SK-N-SH treated with all-trans-retinoic acid at 6 μM for 48 hours (cell line): ENCODE measurements at regions not wholly inside any gene's neighbourhood (a gene's known extent, or its start where the extent isn't known, plus 50 kb on each side); places are given as distances from the start of the nearest gene placed in this dataset.

Experiments used
- ATAC-seq: fragments of 200-7000 bp; cut with Tn5 transposase; 3 replicates; pipeline ENCODE4 v1.9.1; 2020; ENCODE audit warnings: mild to moderate bottlenecking, moderate library complexity
- ARNTL ChIP-seq: fragments of 450-650 bp; formaldehyde crosslinking; IDR thresholded peaks from 2 replicates; pipeline ENCODE4 v1.5.0; 2020; ENCODE audit warnings: low read depth, mild to moderate bottlenecking, moderate library complexity, borderline replicate concordance
- BACH2 ChIP-seq: fragments of 250-450 bp; sonication (Bioruptor Pico); IDR thresholded peaks from 2 replicates; pipeline ENCODE4 v1.9.0; 2021; ENCODE audit warnings: mild to moderate bottlenecking, borderline replicate concordance
- CSDC2 ChIP-seq: fragments of 250-450 bp; sonication (Bioruptor Pico); IDR thresholded peaks from 2 replicates; pipeline ENCODE4 v1.5.0; 2020; ENCODE audit warnings: mild to moderate bottlenecking, moderate library complexity
- ESRRG ChIP-seq: fragments of 250-450 bp; sonication (Bioruptor Pico); IDR thresholded peaks from 2 replicates; pipeline ENCODE4 v1.6.1; 2021; ENCODE audit warnings: mild to moderate bottlenecking
- GLIS3 ChIP-seq: fragments of 250-450 bp; sonication (Bioruptor Pico); IDR thresholded peaks from 2 replicates; pipeline ENCODE4 v1.5.0; 2020; ENCODE audit warnings: mild to moderate bottlenecking, moderate library complexity
- OSR1 ChIP-seq: fragments of 250-450 bp; sonication (Bioruptor Pico); IDR thresholded peaks from 2 replicates; pipeline ENCODE4 v1.8.0; 2022; ENCODE audit warnings: moderate library complexity, mild to moderate bottlenecking, inconsistent platforms
- PPARA ChIP-seq: fragments of 250-450 bp; sonication (Bioruptor Pico); IDR thresholded peaks from 2 replicates; pipeline ENCODE4 v1.5.0; 2020; ENCODE audit warnings: mild to moderate bottlenecking, borderline replicate concordance
- RARB ChIP-seq: fragments of 250-450 bp; sonication (Bioruptor Pico); IDR thresholded peaks from 2 replicates; pipeline ENCODE4 v1.8.0; 2021; ENCODE audit warnings: mild to moderate bottlenecking, moderate library complexity
- SNAI2 ChIP-seq: fragments of 250-450 bp; sonication (Bioruptor Pico); IDR thresholded peaks from 2 replicates; pipeline ENCODE4 v1.5.0; 2020; ENCODE audit warnings: mild to moderate bottlenecking, moderate library complexity
- TCF4 ChIP-seq: fragments of 250-450 bp; sonication (Bioruptor Pico); IDR thresholded peaks from 2 replicates; pipeline ENCODE4 v1.8.0; 2021; ENCODE audit warnings: mild to moderate bottlenecking, moderate library complexity, borderline replicate concordance
- TOX ChIP-seq: fragments of 250-450 bp; sonication (Bioruptor Pico); IDR thresholded peaks from 2 replicates; pipeline ENCODE4 v1.8.0; 2021; ENCODE audit warnings: mild to moderate bottlenecking, moderate library complexity, borderline replicate concordance
- ZC3H10 ChIP-seq: fragments of 250-450 bp; sonication (Bioruptor Pico); IDR thresholded peaks from 2 replicates; pipeline ENCODE4 v1.5.1; 2021; ENCODE audit warnings: mild to moderate bottlenecking, moderate library complexity
- ZFP3 ChIP-seq: fragments of 250-450 bp; sonication (Bioruptor Pico); IDR thresholded peaks from 2 replicates; pipeline ENCODE4 v1.5.0; 2020; ENCODE audit warnings: mild to moderate bottlenecking, moderate library complexity
- ZFP30 ChIP-seq: fragments of 450-650 bp; formaldehyde crosslinking; IDR thresholded peaks from 2 replicates; pipeline ENCODE4 v1.5.0; 2022; ENCODE audit warnings: mild to moderate bottlenecking, moderate library complexity
- ZNF565 ChIP-seq: fragments of 450-650 bp; formaldehyde crosslinking; conservative IDR thresholded peaks from 2 replicates; pipeline ENCODE4 v1.5.0; 2020; ENCODE audit warnings: low read depth, mild to moderate bottlenecking, moderate library complexity
- ZNF70 ChIP-seq: fragments of 450-650 bp; formaldehyde crosslinking; IDR thresholded peaks from 2 replicates; pipeline ENCODE4 v1.5.0; 2020; ENCODE audit warnings: mild to moderate bottlenecking, moderate library complexity
- ZNF8 ChIP-seq: fragments of 450-650 bp; formaldehyde crosslinking; IDR thresholded peaks from 2 replicates; pipeline ENCODE4 v1.5.0; 2020; ENCODE audit warnings: mild to moderate bottlenecking, moderate library complexity
- TF ChIP-seq, protein P1 (sequence below): fragments of 250-450 bp; sonication (Bioruptor Pico); IDR thresholded peaks from 2 replicates; pipeline ENCODE4 v1.8.0; 2021; ENCODE audit warnings: low read depth, mild to moderate bottlenecking, moderate library complexity, borderline replicate concordance
- TF ChIP-seq, protein P2 (sequence below): fragments of 250-450 bp; sonication (Bioruptor Pico); IDR thresholded peaks from 2 replicates; pipeline ENCODE4 v1.5.0; 2020; ENCODE audit warnings: mild to moderate bottlenecking, moderate library complexity
- TF ChIP-seq, protein P3 (sequence below): fragments of 250-450 bp; sonication (Bioruptor Pico); IDR thresholded peaks from 2 replicates; pipeline ENCODE4 v1.5.1; 2021; ENCODE audit warnings: mild to moderate bottlenecking, moderate library complexity
- TF ChIP-seq, protein P4 (sequence below): fragments of 250-450 bp; sonication (Bioruptor Pico); IDR thresholded peaks from 2 replicates; pipeline ENCODE4 v1.5.1; 2020; ENCODE audit warnings: low read depth, mild to moderate bottlenecking, moderate library complexity
- TF ChIP-seq, protein P5 (sequence below): fragments of 250-450 bp; sonication (Bioruptor Pico); IDR thresholded peaks from 2 replicates; pipeline ENCODE4 v1.8.0; 2020; ENCODE audit warnings: mild to moderate bottlenecking, moderate library complexity, borderline replicate concordance

DNA sequence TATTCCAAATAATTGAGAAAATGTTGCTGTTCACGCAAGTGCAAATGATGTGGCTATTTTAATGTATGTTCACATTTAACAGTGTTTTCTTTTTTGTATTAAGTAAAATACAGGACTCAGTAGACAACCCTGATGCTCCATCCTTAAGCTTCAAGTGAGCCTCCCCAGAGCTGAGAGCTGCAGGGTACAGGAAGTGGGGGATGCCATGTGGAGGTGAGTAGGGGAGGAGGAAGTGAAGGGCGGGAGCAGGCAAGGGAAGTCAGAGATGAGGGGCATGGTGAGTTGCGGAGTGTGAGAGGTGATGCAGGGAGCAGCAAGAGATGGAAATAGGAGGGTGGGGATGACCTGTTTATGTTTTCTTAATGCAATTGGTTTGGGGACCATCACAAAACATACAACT, 711.0 kb downstream of the UQCRFS1 start:
- TF ChIP-seq ZFP3 (CRISPR knock-in tag) = no peak
- no peak for TF ChIP-seq BACH2
- no peak for TF ChIP-seq RARB (CRISPR knock-in tag)
- TF ChIP-seq, protein P1, sequence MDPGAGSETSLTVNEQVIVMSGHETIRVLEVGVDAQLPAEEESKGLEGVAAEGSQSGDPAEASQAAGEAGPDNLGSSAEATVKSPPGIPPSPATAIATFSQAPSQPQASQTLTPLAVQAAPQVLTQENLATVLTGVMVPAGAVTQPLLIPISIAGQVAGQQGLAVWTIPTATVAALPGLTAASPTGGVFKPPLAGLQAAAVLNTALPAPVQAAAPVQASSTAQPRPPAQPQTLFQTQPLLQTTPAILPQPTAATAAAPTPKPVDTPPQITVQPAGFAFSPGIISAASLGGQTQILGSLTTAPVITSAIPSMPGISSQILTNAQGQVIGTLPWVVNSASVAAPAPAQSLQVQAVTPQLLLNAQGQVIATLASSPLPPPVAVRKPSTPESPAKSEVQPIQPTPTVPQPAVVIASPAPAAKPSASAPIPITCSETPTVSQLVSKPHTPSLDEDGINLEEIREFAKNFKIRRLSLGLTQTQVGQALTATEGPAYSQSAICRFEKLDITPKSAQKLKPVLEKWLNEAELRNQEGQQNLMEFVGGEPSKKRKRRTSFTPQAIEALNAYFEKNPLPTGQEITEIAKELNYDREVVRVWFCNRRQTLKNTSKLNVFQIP (CRISPR knock-in tag) = no peak
- TF ChIP-seq ESRRG = no peak
- no peak for TF ChIP-seq OSR1 (CRISPR knock-in tag)
- TF ChIP-seq, all 23 proteins: peak for 0
- no peak for ATAC-seq

DNA sequence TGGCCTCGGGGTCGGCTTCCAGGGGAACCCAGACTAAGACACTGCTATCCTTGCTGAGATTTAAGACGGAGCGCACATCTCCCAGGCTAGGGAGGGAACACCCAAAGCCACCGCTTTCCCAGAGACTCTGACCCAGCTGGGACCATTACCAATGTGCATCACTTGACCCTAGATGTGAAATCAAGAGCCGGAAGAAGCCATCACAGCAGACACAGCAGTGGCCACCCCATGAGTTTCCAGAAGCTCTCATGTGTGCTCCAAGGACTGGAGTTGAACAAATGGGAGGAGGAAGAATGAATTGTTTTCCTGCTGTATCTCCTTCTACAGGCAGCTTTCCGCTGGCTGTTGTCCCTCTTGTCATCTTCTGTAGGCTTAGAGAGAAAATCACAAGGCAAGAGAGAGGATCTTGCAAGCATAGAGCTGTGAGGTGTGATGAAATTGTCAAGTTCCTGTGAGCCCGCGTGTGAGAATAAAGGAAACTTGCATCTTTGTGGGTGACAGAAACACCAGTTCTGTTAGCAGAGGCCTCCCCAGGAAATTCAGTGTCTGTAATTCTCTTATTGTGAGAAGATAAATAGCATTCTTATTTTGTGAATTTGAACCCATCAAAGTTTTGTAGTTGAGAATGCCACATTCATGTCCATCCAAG, 711.8 kb downstream of the UQCRFS1 start:
- TF ChIP-seq ZFP3 (CRISPR knock-in tag) = no peak
- no peak for TF ChIP-seq TOX
- TF ChIP-seq, protein P2, sequence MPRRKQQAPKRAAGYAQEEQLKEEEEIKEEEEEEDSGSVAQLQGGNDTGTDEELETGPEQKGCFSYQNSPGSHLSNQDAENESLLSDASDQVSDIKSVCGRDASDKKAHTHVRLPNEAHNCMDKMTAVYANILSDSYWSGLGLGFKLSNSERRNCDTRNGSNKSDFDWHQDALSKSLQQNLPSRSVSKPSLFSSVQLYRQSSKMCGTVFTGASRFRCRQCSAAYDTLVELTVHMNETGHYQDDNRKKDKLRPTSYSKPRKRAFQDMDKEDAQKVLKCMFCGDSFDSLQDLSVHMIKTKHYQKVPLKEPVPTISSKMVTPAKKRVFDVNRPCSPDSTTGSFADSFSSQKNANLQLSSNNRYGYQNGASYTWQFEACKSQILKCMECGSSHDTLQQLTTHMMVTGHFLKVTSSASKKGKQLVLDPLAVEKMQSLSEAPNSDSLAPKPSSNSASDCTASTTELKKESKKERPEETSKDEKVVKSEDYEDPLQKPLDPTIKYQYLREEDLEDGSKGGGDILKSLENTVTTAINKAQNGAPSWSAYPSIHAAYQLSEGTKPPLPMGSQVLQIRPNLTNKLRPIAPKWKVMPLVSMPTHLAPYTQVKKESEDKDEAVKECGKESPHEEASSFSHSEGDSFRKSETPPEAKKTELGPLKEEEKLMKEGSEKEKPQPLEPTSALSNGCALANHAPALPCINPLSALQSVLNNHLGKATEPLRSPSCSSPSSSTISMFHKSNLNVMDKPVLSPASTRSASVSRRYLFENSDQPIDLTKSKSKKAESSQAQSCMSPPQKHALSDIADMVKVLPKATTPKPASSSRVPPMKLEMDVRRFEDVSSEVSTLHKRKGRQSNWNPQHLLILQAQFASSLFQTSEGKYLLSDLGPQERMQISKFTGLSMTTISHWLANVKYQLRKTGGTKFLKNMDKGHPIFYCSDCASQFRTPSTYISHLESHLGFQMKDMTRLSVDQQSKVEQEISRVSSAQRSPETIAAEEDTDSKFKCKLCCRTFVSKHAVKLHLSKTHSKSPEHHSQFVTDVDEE (CRISPR knock-in tag) = no peak
- TF ChIP-seq ARNTL (CRISPR knock-in tag) = no peak
- TF ChIP-seq PPARA (CRISPR knock-in tag) = no peak
- TF ChIP-seq, protein P3, sequence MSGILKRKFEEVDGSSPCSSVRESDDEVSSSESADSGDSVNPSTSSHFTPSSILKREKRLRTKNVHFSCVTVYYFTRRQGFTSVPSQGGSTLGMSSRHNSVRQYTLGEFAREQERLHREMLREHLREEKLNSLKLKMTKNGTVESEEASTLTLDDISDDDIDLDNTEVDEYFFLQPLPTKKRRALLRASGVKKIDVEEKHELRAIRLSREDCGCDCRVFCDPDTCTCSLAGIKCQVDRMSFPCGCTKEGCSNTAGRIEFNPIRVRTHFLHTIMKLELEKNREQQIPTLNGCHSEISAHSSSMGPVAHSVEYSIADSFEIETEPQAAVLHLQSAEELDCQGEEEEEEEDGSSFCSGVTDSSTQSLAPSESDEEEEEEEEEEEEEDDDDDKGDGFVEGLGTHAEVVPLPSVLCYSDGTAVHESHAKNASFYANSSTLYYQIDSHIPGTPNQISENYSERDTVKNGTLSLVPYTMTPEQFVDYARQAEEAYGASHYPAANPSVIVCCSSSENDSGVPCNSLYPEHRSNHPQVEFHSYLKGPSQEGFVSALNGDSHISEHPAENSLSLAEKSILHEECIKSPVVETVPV (CRISPR knock-in tag) = no peak
- TF ChIP-seq CSDC2 (CRISPR knock-in tag) = no peak
- TF ChIP-seq BACH2 = no peak
- no peak for ATAC-seq

DNA sequence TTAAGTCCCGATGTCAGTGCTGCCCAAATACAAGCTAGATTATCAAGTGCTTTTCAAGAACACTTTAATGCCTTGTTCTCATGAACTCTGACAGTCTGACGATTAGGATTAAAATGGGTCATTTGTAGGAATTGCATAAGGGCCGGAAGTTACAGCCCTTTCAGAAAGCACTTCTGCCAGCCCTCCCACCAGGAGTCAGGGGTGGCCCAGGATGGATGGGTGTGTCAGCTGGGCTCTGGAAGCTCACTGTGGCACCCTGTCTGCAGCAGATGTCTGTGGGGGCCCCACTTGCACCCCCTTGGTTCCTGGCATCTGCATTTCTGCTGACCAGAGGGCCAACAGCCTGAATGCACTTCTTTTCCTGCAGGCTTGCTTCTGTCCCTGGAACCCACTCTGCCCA, 712.7 kb downstream of the UQCRFS1 start:
- ATAC-seq = no peak
- TF ChIP-seq, protein P3 (CRISPR knock-in tag) = no peak
- TF ChIP-seq OSR1 (CRISPR knock-in tag) = no peak
- TF ChIP-seq, protein P1 (CRISPR knock-in tag) = no peak
- TF ChIP-seq ZFP30 (CRISPR knock-in tag) = no peak
- no peak for TF ChIP-seq BACH2
- TF ChIP-seq, protein P4, sequence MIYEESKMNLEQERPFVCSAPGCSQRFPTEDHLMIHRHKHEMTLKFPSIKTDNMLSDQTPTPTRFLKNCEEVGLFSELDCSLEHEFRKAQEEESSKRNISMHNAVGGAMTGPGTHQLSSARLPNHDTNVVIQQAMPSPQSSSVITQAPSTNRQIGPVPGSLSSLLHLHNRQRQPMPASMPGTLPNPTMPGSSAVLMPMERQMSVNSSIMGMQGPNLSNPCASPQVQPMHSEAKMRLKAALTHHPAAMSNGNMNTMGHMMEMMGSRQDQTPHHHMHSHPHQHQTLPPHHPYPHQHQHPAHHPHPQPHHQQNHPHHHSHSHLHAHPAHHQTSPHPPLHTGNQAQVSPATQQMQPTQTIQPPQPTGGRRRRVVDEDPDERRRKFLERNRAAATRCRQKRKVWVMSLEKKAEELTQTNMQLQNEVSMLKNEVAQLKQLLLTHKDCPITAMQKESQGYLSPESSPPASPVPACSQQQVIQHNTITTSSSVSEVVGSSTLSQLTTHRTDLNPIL (CRISPR knock-in tag) = no peak
- TF ChIP-seq ZNF565 (CRISPR knock-in tag) = no peak
- no peak for TF ChIP-seq TCF4 (CRISPR knock-in tag)
- no peak for TF ChIP-seq ZFP3 (CRISPR knock-in tag)
- no peak for TF ChIP-seq ZNF70 (CRISPR knock-in tag)
- no peak for TF ChIP-seq CSDC2 (CRISPR knock-in tag)
- no peak for TF ChIP-seq TOX
- TF ChIP-seq SNAI2 = no peak
- no peak for TF ChIP-seq ZC3H10 (CRISPR knock-in tag)
- TF ChIP-seq, protein P2 (CRISPR knock-in tag) = no peak
- TF ChIP-seq, protein P5, sequence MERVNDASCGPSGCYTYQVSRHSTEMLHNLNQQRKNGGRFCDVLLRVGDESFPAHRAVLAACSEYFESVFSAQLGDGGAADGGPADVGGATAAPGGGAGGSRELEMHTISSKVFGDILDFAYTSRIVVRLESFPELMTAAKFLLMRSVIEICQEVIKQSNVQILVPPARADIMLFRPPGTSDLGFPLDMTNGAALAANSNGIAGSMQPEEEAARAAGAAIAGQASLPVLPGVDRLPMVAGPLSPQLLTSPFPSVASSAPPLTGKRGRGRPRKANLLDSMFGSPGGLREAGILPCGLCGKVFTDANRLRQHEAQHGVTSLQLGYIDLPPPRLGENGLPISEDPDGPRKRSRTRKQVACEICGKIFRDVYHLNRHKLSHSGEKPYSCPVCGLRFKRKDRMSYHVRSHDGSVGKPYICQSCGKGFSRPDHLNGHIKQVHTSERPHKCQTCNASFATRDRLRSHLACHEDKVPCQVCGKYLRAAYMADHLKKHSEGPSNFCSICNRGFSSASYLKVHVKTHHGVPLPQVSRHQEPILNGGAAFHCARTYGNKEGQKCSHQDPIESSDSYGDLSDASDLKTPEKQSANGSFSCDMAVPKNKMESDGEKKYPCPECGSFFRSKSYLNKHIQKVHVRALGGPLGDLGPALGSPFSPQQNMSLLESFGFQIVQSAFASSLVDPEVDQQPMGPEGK = no peak
- no peak for TF ChIP-seq GLIS3
- no peak for TF ChIP-seq PPARA (CRISPR knock-in tag)
- no peak for TF ChIP-seq ZNF8 (CRISPR knock-in tag)
